ENCODE measurements at regions not wholly inside any gene's neighbourhood (a gene's known extent, or its start where the extent isn't known, plus 50 kb on each side); places are given as distances from the start of the nearest gene placed in this dataset.

- Histone ChIP-seq H3K9ac (ENCODE audit: low read length) (no peak overlapping the region), H3K4me2 (ENCODE audit: low read length) (no peak overlapping the region), H3K4me1 (ENCODE audit: low read length) (peaks cover 8% of the 10 kb centered on the region), H3K79me2 (ENCODE audit: low read length) (no peaks in the 10 kb centered on the region), H3K36me3 (replicated peaks; ENCODE audit: low read depth, low read length) (no peaks in the 10 kb centered on the region), H2AFZ (ENCODE audit: low read depth, low read length) (no peak overlapping the region), H3K9me3 (ENCODE audit: insufficient read depth, low read length) (no peaks in the 10 kb centered on the region), H3K27ac (ENCODE audit: low read length) (no peak overlapping the region), H3K4me3 (ENCODE audit: low read length) (no peak overlapping the region), H3K27me3 (ENCODE audit: low read depth, low read length) (no peaks in the 10 kb centered on the region), H4K20me1 (ENCODE audit: insufficient read depth, low read length) (no peaks in the 10 kb centered on the region)
- TF ChIP-seq CTCF (IDR thresholded peaks at IDR 0.05; ENCODE audit: low read depth, low read length) (no peak), EZH2phosphoT487 (IDR thresholded peaks at IDR 0.05; ENCODE audit: low read depth) (no peak)
These were observed 112.1 kb upstream of the ABCB5 start for GRCh38 chr7:20503278-20503950.

- Histone ChIP-seq H3K9me3 (ENCODE audit: insufficient read depth, low read length) (no peaks in the 10 kb centered on the region), H3K4me2 (ENCODE audit: low read length) (no peak overlapping the region), H3K27me3 (ENCODE audit: low read depth, low read length) (no peaks in the 10 kb centered on the region), H3K9ac (ENCODE audit: low read length) (no peak overlapping the region), H3K4me1 (ENCODE audit: low read length) (peaks cover 12% of the 10 kb centered on the region), H3K27ac (ENCODE audit: low read length) (no peak overlapping the region), H2AFZ (ENCODE audit: low read depth, low read length) (no peak overlapping the region), H3K36me3 (replicated peaks; ENCODE audit: low read depth, low read length) (no peaks in the 10 kb centered on the region), H3K79me2 (ENCODE audit: low read length) (no peaks in the 10 kb centered on the region), H3K4me3 (ENCODE audit: low read length) (no peak overlapping the region), H4K20me1 (ENCODE audit: insufficient read depth, low read length) (no peaks in the 10 kb centered on the region)
- TF ChIP-seq CTCF (IDR thresholded peaks at IDR 0.05; ENCODE audit: low read depth, low read length), result no peak
- TF ChIP-seq EZH2phosphoT487 (IDR thresholded peaks at IDR 0.05; ENCODE audit: low read depth), result no peak
These were observed 111.4 kb upstream of the ABCB5 start for GRCh38 chr7:20504060-20504459.

GRCh38 chr7:20506175-20506574 lies 109.3 kb upstream of the ABCB5 start:
- Histone ChIP-seq H3K4me1 (ENCODE audit: low read length) (peaks cover 12% of the 10 kb centered on the region), H3K9ac (ENCODE audit: low read length) (no peak overlapping the region), H3K4me3 (ENCODE audit: low read length) (no peak overlapping the region), H3K27ac (ENCODE audit: low read length) (no peak overlapping the region), H3K79me2 (ENCODE audit: low read length) (no peaks in the 10 kb centered on the region), H4K20me1 (ENCODE audit: insufficient read depth, low read length) (no peaks in the 10 kb centered on the region), H3K4me2 (ENCODE audit: low read length) (no peak overlapping the region), H2AFZ (ENCODE audit: low read depth, low read length) (no peak overlapping the region), H3K9me3 (ENCODE audit: insufficient read depth, low read length) (no peaks in the 10 kb centered on the region), H3K36me3 (replicated peaks; ENCODE audit: low read depth, low read length) (no peaks in the 10 kb centered on the region), H3K27me3 (ENCODE audit: low read depth, low read length) (0 out of 2 replicates have a peak, but pooled peaks cover 4% of the 10 kb centered on the region)
- TF ChIP-seq CTCF (IDR thresholded peaks at IDR 0.05; ENCODE audit: low read depth, low read length), result no peak
- TF ChIP-seq EZH2phosphoT487 (IDR thresholded peaks at IDR 0.05; ENCODE audit: low read depth), result no peak

GRCh38 chr7:20507157-20507556 lies 108.3 kb upstream of the ABCB5 start:
- H3K4me2 ChIP-seq (ENCODE audit: low read length), result no peak overlapping the region
- H3K27me3 ChIP-seq (ENCODE audit: low read depth, low read length), result 0 out of 2 replicates have a peak, but pooled peaks cover 4% of the 10 kb centered on the region
- TF ChIP-seq CTCF (IDR thresholded peaks at IDR 0.05; ENCODE audit: low read depth, low read length) (no peak), EZH2phosphoT487 (IDR thresholded peaks at IDR 0.05; ENCODE audit: low read depth) (no peak)
- H3K27ac ChIP-seq (ENCODE audit: low read length), result no peak overlapping the region
- no peaks in the 10 kb centered on the region for H3K79me2 ChIP-seq (ENCODE audit: low read length)
- H4K20me1 ChIP-seq (ENCODE audit: insufficient read depth, low read length), result no peaks in the 10 kb centered on the region
- no peak overlapping the region for H2AFZ ChIP-seq (ENCODE audit: low read depth, low read length)
- no peaks in the 10 kb centered on the region for H3K9me3 ChIP-seq (ENCODE audit: insufficient read depth, low read length)
- no peak overlapping the region for H3K4me3 ChIP-seq (ENCODE audit: low read length)
- H3K9ac ChIP-seq (ENCODE audit: low read length), result no peak overlapping the region
- H3K36me3 ChIP-seq (replicated peaks; ENCODE audit: low read depth, low read length), result no peaks in the 10 kb centered on the region
- peaks cover 12% of the 10 kb centered on the region for H3K4me1 ChIP-seq (ENCODE audit: low read length)
